ENCODE measurements at regions not wholly inside any gene's neighbourhood (a gene's known extent, or its start where the extent isn't known, plus 50 kb on each side); places are given as distances from the start of the nearest gene placed in this dataset.

DNA sequence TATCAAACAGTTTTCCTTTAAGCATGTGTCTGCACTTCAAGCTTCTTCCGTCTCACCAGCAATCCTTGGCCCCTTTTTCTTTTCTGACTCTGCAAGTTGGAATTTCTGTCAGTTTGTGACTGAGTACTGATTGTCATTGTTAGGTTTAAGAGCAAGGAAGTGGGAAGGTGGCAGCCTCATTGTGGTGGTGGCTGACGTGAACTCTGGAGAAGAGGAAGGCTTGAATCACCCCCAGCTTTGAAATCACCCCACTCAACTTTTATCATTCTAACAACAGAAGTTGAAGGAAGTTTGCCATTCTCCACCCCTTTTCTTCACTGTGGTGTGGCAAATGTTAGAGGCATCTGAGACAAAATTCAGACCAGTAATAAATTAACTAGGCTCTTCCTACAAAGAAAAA, 231.6 kb upstream of the AGTR1 start:
- no peak for TF ChIP-seq CTCF (IDR thresholded peaks at IDR 0.05; ENCODE audit: insufficient read depth, low read length)
- no peak for TF ChIP-seq GABPA (IDR thresholded peaks at IDR 0.05; ENCODE audit: low read depth)

Measured in HL-60 (cell line).